ENCODE measurements at regions not wholly inside any gene's neighbourhood (a gene's known extent, or its start where the extent isn't known, plus 50 kb on each side); places are given as distances from the start of the nearest gene placed in this dataset.
A peak's percentile ranks its signal among the peaks of the same experiment; 100 is the strongest.

GRCh38 chr14:101349108-101349507, 212.2 kb upstream of the DIO3 start:
- TF ChIP-seq Cebpa-rat (IDR thresholded peaks at IDR 0.05), result no peak
- Histone ChIP-seq H3K27me3 (no peaks in the 10 kb centered on the region), H3K9me3 (peaks cover 44% of the 10 kb centered on the region)

DNA sequence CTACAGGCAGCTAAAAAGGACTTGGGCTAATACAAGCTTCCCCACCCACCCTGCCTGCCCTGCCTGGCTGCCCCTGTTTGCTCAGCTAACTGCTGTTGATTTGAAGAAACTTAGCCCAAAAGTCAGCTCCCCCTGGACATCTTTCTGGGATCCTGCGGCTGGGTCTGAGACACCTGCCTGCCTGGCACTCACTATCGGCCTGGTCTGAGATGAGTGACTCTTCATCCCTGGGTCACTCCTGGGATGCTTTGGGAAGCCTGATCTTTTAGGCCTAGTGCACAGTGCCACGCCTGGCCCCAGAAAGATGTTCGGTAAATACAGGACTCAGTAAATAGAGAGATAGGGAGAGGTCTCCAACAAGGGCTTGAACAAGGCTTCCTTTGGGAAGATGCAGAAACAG, 211.3 kb upstream of the DIO3 start:
- Histone ChIP-seq H4K20me1 (no peaks in the 10 kb centered on the region), H3K9ac (no peak overlapping the region), H3K36me3 (0 out of 2 replicates have a peak, but pooled peaks cover 5% of the 10 kb centered on the region), H3K4me2 (no peak overlapping the region), H3K9me3 (peaks cover 53% of the 10 kb centered on the region), H3K27me3 (no peaks in the 10 kb centered on the region), H3K4me3 (no peak overlapping the region), H3K4me1 (no peaks in the 10 kb centered on the region), H3K27ac (no peak overlapping the region)
- TF ChIP-seq Cebpa-rat (IDR thresholded peaks at IDR 0.05), result no peak

More at GRCh38 chr14:101349108-101349507, 212.2 kb upstream of the DIO3 start:
- Histone ChIP-seq H4K20me1 (no peaks in the 10 kb centered on the region), H3K4me2 (no peak overlapping the region), H3K27ac (no peak overlapping the region), H3K9ac (no peak overlapping the region), H3K4me3 (no peak overlapping the region), H3K36me3 (0 out of 2 replicates have a peak, but pooled peaks cover 5% of the 10 kb centered on the region), H3K4me1 (no peaks in the 10 kb centered on the region)

DNA sequence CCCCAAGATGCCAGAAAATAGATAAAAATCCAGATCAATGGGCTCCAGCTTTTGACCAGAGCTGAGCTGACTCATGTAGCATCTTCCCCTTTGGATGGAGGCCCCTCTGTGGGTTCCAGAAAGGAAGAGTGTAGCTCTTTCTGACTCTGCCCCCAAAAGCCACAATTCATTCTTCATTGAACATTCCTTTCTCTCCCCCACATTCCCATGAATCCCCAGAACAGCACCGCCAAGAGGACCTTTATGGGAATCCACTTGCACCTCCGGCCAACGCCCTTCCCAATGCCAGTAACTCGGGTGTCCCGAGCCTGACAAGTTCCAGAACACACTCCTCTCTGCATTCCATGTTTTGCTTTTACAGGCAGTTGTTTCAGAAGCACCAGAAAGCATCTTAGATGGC, 210.6 kb upstream of the DIO3 start:
- TF ChIP-seq Cebpa-rat (IDR thresholded peaks at IDR 0.05), result no peak
- no peak overlapping the region for H3K4me3 ChIP-seq
- no peaks in the 10 kb centered on the region for H3K27me3 ChIP-seq
- no peaks in the 10 kb centered on the region for H4K20me1 ChIP-seq
- H3K4me1 ChIP-seq, result no peaks in the 10 kb centered on the region
- H3K27ac ChIP-seq, result no peak overlapping the region
- no peak overlapping the region for H3K4me2 ChIP-seq
- H3K9ac ChIP-seq, result no peak overlapping the region
- H3K9me3 ChIP-seq, result peaks cover 60% of the 10 kb centered on the region
- H3K36me3 ChIP-seq, result 0 out of 2 replicates have a peak, but pooled peaks cover 5% of the 10 kb centered on the region

DNA sequence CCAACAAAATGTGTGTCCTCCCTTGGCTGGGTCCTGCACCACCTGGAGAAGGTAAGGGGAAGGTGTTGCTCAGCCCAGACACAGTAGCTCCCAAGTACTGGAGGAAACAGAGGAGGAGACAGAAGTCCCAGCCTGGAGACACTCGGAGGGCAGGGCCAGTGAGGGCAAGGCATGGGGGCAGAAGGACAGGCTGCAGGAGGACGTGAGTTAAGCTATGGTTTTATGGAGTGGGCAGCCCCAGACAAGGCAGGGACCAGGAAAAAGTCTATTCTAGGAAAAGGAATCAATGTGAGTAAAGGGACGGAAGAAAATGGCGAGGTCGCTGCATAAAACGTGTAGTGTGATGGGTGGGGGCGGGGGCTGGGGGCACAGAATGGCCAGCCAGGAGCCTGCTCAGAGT, 210.1 kb upstream of the DIO3 start:
- Histone ChIP-seq H3K4me3 (no peak overlapping the region), H3K27ac (no peak overlapping the region), H3K9ac (no peak overlapping the region), H3K4me1 (no peaks in the 10 kb centered on the region), H3K27me3 (no peaks in the 10 kb centered on the region), H4K20me1 (no peaks in the 10 kb centered on the region), H3K9me3 (peaks cover 65% of the 10 kb centered on the region), H3K4me2 (no peak overlapping the region), H3K36me3 (0 out of 2 replicates have a peak, but pooled peaks cover 5% of the 10 kb centered on the region)
- TF ChIP-seq Cebpa-rat (IDR thresholded peaks at IDR 0.05), result no peak

DNA sequence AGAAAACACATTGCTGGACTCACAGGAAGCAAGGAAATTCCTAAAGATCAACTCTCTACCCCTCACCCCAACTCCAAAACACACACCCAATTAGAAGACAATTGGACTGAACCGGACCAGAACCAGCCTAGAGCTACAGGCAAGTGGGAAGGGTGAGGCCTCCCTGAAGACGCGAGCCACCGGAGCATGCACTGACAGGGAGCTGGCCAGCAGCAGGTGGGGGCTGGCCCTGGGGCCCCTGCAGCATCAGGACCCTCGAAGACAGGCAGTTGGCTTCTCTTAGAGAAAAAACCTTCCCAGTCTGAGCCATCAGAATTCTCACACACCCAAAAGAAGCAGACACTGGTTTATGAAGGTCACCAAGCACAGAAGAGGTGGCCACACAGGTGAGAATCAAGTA, 209.5 kb upstream of the DIO3 start:
- Histone ChIP-seq H3K9me3 (peaks cover 71% of the 10 kb centered on the region), H3K36me3 (0 out of 2 replicates have a peak, but pooled peaks cover 5% of the 10 kb centered on the region), H3K4me3 (no peak overlapping the region), H3K4me2 (no peak overlapping the region), H3K27me3 (no peaks in the 10 kb centered on the region), H4K20me1 (no peaks in the 10 kb centered on the region), H3K27ac (no peak overlapping the region), H3K9ac (no peak overlapping the region), H3K4me1 (peaks cover 3% of the 10 kb centered on the region; the same call in 1 of the 2 replicates)
- no peak for TF ChIP-seq Cebpa-rat (IDR thresholded peaks at IDR 0.05)

- no peak overlapping the region for H3K4me3 ChIP-seq
- peaks cover 77% of the 10 kb centered on the region for H3K9me3 ChIP-seq
- H3K27me3 ChIP-seq, result no peaks in the 10 kb centered on the region
- H3K4me2 ChIP-seq, result no peak overlapping the region
- H3K27ac ChIP-seq, result no peak overlapping the region
- H3K36me3 ChIP-seq, result 0 out of 2 replicates have a peak, but pooled peaks cover 5% of the 10 kb centered on the region
- no peak overlapping the region for H3K9ac ChIP-seq
- no peaks in the 10 kb centered on the region for H4K20me1 ChIP-seq
- peaks cover 11% of the 10 kb centered on the region for H3K4me1 ChIP-seq
- TF ChIP-seq Cebpa-rat (IDR thresholded peaks at IDR 0.05), result no peak
These were observed 208.7 kb upstream of the DIO3 start for GRCh38 chr14:101352567-101352966.

- no peak for TF ChIP-seq Cebpa-rat (IDR thresholded peaks at IDR 0.05)
- no peak overlapping the region for H3K4me3 ChIP-seq
- H3K9me3 ChIP-seq, result peaks cover 72% of the 10 kb centered on the region
- no peak overlapping the region for H3K27ac ChIP-seq
- no peak overlapping the region for H3K9ac ChIP-seq
- H3K36me3 ChIP-seq, result 0 out of 2 replicates have a peak, but pooled peaks cover 5% of the 10 kb centered on the region
- no peaks in the 10 kb centered on the region for H4K20me1 ChIP-seq
- peaks cover 19% of the 10 kb centered on the region for H3K4me1 ChIP-seq
- no peak overlapping the region for H3K4me2 ChIP-seq
- H3K27me3 ChIP-seq, result no peaks in the 10 kb centered on the region
These were observed 207.9 kb upstream of the DIO3 start for GRCh38 chr14:101353422-101353821.

DNA sequence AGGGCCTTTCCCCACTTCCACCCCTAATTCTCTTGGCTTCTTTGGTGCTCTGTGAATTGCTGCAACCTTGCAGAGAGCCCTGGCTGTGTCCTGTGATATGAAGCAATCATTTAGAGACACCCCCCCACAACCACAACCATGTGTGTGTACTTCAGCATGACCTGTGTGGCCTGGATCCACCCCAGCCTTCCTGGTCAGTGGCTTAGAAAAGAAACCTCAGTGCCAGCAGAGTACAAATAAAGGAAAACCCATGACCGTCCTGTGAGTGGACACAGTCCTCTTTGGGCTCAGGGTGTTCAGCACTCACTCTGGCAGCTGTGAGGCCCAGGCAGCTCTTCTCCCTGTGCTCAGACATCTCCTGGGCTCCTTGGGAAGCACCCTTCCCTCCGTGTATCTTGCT, 206.6 kb upstream of the DIO3 start:
- H3K36me3 ChIP-seq, result no peaks in the 10 kb centered on the region
- no peak for TF ChIP-seq Cebpa-rat (IDR thresholded peaks at IDR 0.05)
- H3K9me3 ChIP-seq, result peaks cover 60% of the 10 kb centered on the region
- no peak overlapping the region for H3K4me2 ChIP-seq
- no peak overlapping the region for H3K9ac ChIP-seq
- H3K27ac ChIP-seq, result no peak overlapping the region
- no peaks in the 10 kb centered on the region for H3K27me3 ChIP-seq
- H3K4me3 ChIP-seq, result no peak overlapping the region
- H4K20me1 ChIP-seq, result no peaks in the 10 kb centered on the region
- peaks cover 32% of the 10 kb centered on the region for H3K4me1 ChIP-seq

DNA sequence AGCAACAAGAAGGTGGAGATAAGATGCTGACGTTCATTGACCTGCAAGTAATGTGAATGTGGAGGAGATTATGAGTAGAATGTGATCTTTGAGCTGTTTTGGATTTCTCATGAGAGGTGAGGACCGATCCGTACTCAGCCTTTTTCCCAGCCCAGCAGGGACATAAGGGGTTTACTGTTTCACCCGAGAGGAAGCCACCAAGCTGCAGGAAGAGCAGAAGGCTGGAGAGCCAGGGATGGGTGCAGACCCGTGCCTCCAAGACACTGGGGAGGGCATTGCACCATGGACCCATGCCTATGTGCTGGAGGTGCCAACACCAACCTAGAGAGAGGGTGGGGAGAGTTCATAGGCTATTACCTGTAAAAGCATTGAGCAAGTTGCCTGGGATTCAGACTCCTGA, 206.0 kb upstream of the DIO3 start:
- no peak overlapping the region for H3K9ac ChIP-seq
- no peak overlapping the region for H3K4me2 ChIP-seq
- TF ChIP-seq Cebpa-rat (IDR thresholded peaks at IDR 0.05), result no peak
- H3K27ac ChIP-seq, result no peak overlapping the region
- H3K4me3 ChIP-seq, result no peak overlapping the region
- H3K36me3 ChIP-seq, result no peaks in the 10 kb centered on the region
- no peaks in the 10 kb centered on the region for H3K27me3 ChIP-seq
- H3K4me1 ChIP-seq, result peaks cover 38% of the 10 kb centered on the region
- H4K20me1 ChIP-seq, result no peaks in the 10 kb centered on the region
- H3K9me3 ChIP-seq, result peaks cover 56% of the 10 kb centered on the region

DNA sequence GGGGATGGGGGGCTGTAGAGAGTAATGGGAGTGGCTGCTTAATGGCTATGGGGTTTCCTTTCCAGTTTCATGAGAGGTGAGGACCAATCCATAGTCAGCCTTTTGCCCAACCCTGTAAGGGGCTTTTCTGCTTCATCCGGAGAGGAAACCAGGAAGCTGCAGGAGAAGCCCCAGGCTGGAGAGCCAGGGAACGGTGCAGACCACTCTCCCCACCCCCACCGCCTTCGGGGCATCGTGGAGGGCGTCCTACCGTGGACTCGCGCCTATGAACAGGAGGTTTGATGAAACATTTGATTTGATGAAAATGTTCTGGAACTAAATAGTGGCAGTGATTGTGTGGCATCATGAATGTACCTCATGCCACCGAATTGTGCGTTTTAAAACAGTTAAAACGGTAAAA, 204.3 kb upstream of the DIO3 start:
- Histone ChIP-seq H3K27me3 (no peaks in the 10 kb centered on the region), H3K27ac (no peak overlapping the region), H3K4me3 (0 out of 2 replicates have a peak overlapping the region, but pooled peaks have one; percentile 1), H3K4me2 (peak overlapping the region; percentile 90), H3K9me3 (peaks cover 51% of the 10 kb centered on the region), H3K9ac (no peak overlapping the region), H3K4me1 (peaks cover 56% of the 10 kb centered on the region), H3K36me3 (no peaks in the 10 kb centered on the region), H4K20me1 (no peaks in the 10 kb centered on the region)
- TF ChIP-seq Cebpa-rat (IDR thresholded peaks at IDR 0.05), result no peak
